ENCODE measurements at regions not wholly inside any gene's neighbourhood (a gene's known extent, or its start where the extent isn't known, plus 50 kb on each side); places are given as distances from the start of the nearest gene placed in this dataset.

- no peak for FAIRE-seq
Observed at GRCh38 chr1:173405834-173406233, 71.3 kb upstream of the PRDX6 start.

GRCh38 chr1:173406783-173407230 is 70.3 kb upstream of the PRDX6 start:
- FAIRE-seq: no peak

GRCh38 chr1:173407846-173408245 is 69.3 kb upstream of the PRDX6 start:
- FAIRE-seq: no peak

GRCh38 chr1:173408886-173409285 is 68.2 kb upstream of the PRDX6 start:
- FAIRE-seq: no peak

GRCh38 chr1:173409613-173410012 is 67.5 kb upstream of the PRDX6 start:
- no peak for FAIRE-seq

GRCh38 chr1:173410133-173410793 is 66.9 kb upstream of the PRDX6 start:
- FAIRE-seq: no peak

- FAIRE-seq: no peak
Observed at GRCh38 chr1:173410794-173411236, 66.3 kb upstream of the PRDX6 start.

- FAIRE-seq: no peak
Observed at GRCh38 chr1:173411835-173412742, 65.0 kb upstream of the PRDX6 start.

- FAIRE-seq: no peak
Observed at GRCh38 chr1:173413271-173413707, 63.8 kb upstream of the PRDX6 start.

- FAIRE-seq: no peak
Observed at GRCh38 chr1:173414136-173414535, 63.0 kb upstream of the PRDX6 start.

GRCh38 chr1:173414539-173415226 is 62.5 kb upstream of the PRDX6 start:
- FAIRE-seq: no peak

- no peak for FAIRE-seq
Observed at GRCh38 chr1:173415490-173415889, 61.6 kb upstream of the PRDX6 start.

GRCh38 chr1:173415905-173416450 is 61.2 kb upstream of the PRDX6 start:
- no peak for FAIRE-seq

- FAIRE-seq: no peak
Observed at GRCh38 chr1:173417563-173417962, 59.6 kb upstream of the PRDX6 start.

- no peak for FAIRE-seq
Observed at GRCh38 chr1:173418107-173418985, 58.8 kb upstream of the PRDX6 start.

GRCh38 chr1:173420330-173420806 is 56.8 kb upstream of the PRDX6 start:
- FAIRE-seq: peak; percentile 96

GRCh38 chr1:173421286-173421685 is 55.8 kb upstream of the PRDX6 start:
- no peak for FAIRE-seq

- no peak for FAIRE-seq
Observed at GRCh38 chr1:173421789-173422188, 55.3 kb upstream of the PRDX6 start.

GRCh38 chr1:173422456-173422976 is 54.6 kb upstream of the PRDX6 start:
- FAIRE-seq: no peak

GRCh38 chr1:173423291-173423690 is 53.8 kb upstream of the PRDX6 start:
- FAIRE-seq: no peak

- FAIRE-seq: no peak
Observed at GRCh38 chr1:173424143-173424542, 53.0 kb upstream of the PRDX6 start.
